CD14-positive monocyte (primary cell): ENCODE measurements at regions not wholly inside any gene's neighbourhood (a gene's known extent, or its start where the extent isn't known, plus 50 kb on each side); places are given as distances from the start of the nearest gene placed in this dataset.

Source experiments
- DNase-seq, 3 donors: peaks; one replicate each; pipeline ENCODE4 v3.0.0-alpha.2; 2011 to 2022
- H2AFZ ChIP-seq: 2 replicates; pipeline ENCODE4 v1.6.0; 2012; ENCODE audit warnings: mild to moderate bottlenecking, low read depth, low read length, inconsistent platforms; ENCODE audit not compliant: insufficient read depth, poor library complexity, severe bottlenecking
- H3K27ac ChIP-seq, 2 donors: 1 replicate in 1 of 2; 2 replicates in 1 of 2; pipeline ENCODE4 v1.5.1; 2012 to 2013; ENCODE audit warnings: low read length in 2 of 2, control low read depth in 1 of 2, inconsistent platforms in 1 of 2, low read depth in 1 of 2, mild to moderate bottlenecking in 1 of 2
- H3K27me3 ChIP-seq, 2 donors: one replicate each; pipeline versions ENCODE4 v1.6.0 to v1.6.1; 2011 to 2013; ENCODE audit warnings: low read length in 2 of 2; ENCODE audit not compliant: control insufficient read depth in 2 of 2, insufficient read depth in 2 of 2
- H3K36me3 ChIP-seq, 2 donors: replicated peaks in 1 of 2; 1 replicate in 1 of 2; 2 replicates in 1 of 2; pipeline versions ENCODE4 v1.5.1 to v1.6.1; 2012 to 2013; ENCODE audit warnings: low read length in 2 of 2, control low read depth in 1 of 2, inconsistent platforms in 1 of 2, mild to moderate bottlenecking in 1 of 2; ENCODE audit not compliant: insufficient read depth in 2 of 2, control insufficient read depth in 1 of 2
- H3K4me1 ChIP-seq, 2 donors: 1 replicate in 1 of 2; 2 replicates in 1 of 2; pipeline versions ENCODE4 v1.5.1 to v1.6.1; 2012 to 2013; ENCODE audit warnings: low read length in 2 of 2, control low read depth in 1 of 2, inconsistent platforms in 1 of 2, mild to moderate bottlenecking in 1 of 2, moderate library complexity in 1 of 2; ENCODE audit not compliant: insufficient read depth in 2 of 2, control insufficient read depth in 1 of 2
- H3K4me2 ChIP-seq: replicated peaks from 2 replicates; pipeline ENCODE3; 2012; ENCODE audit warnings: low read length, moderate library complexity, mild to moderate bottlenecking; ENCODE audit not compliant: poor library complexity, severe bottlenecking; ENCODE audit errors: extremely low read depth
- H3K4me3 ChIP-seq, 3 experiments: fragments of 200-600 bp in 1 of 3; sonication (generic) in 1 of 3; replicated peaks in 1 of 3; 1 replicate in 2 of 3; 2 replicates in 1 of 3; pipeline ENCODE4 v1.5.1; 2011 to 2013; ENCODE audit warnings: low read length in 3 of 3, mild to moderate bottlenecking in 3 of 3, control low read depth in 2 of 3, low read depth in 2 of 3, inconsistent platforms in 1 of 3, moderate library complexity in 1 of 3
- H3K79me2 ChIP-seq: 2 replicates; pipeline ENCODE4 v1.6.0; 2012; ENCODE audit warnings: mild to moderate bottlenecking, control low read depth, inconsistent platforms, low read length, moderate library complexity; ENCODE audit not compliant: insufficient read depth
- H3K9ac ChIP-seq: 2 replicates; pipeline ENCODE4 v1.6.0; 2017; ENCODE audit warnings: low read length, mild to moderate bottlenecking; ENCODE audit not compliant: insufficient read depth, poor library complexity, severe bottlenecking
- H3K9me3 ChIP-seq, 2 donors: replicated peaks in 1 of 2; 1 replicate in 1 of 2; 2 replicates in 1 of 2; pipeline versions ENCODE4 v1.5.1 to v1.6.1; 2012 to 2013; ENCODE audit warnings: low read length in 2 of 2, control low read depth in 1 of 2; ENCODE audit not compliant: control insufficient read depth in 1 of 2, insufficient read depth in 1 of 2
- H4K20me1 ChIP-seq: 2 replicates; pipeline ENCODE4 v1.6.0; 2012; ENCODE audit warnings: mild to moderate bottlenecking, low read length, control low read depth, moderate library complexity; ENCODE audit not compliant: insufficient read depth
- H3K27ac Mint-ChIP-seq, 7 donors: one replicate each; pipeline ENCODE4 v1.8.0; 2020; ENCODE audit warnings: mild to moderate bottlenecking in 7 of 7, mixed read lengths in 7 of 7, moderate library complexity in 6 of 7, inconsistent platforms in 2 of 7
- H3K27me3 Mint-ChIP-seq, 3 donors: one replicate each; pipeline ENCODE4 v1.8.0; 2021 to 2022; ENCODE audit warnings: low read depth in 3 of 3, mild to moderate bottlenecking in 3 of 3, mixed read lengths in 3 of 3, moderate library complexity in 3 of 3, inconsistent platforms in 1 of 3
- H3K36me3 Mint-ChIP-seq, 2 donors: one replicate each; pipeline ENCODE4 v1.8.0; 2020; ENCODE audit warnings: mixed read lengths in 2 of 2, inconsistent platforms in 1 of 2, mild to moderate bottlenecking in 1 of 2
- H3K4me1 Mint-ChIP-seq: one replicate; pipeline ENCODE4 v1.8.0; 2020; ENCODE audit warnings: mild to moderate bottlenecking, mixed read lengths
- H3K4me3 Mint-ChIP-seq, 2 donors: one replicate each; pipeline ENCODE4 v1.8.0; 2020; ENCODE audit warnings: mild to moderate bottlenecking in 2 of 2, mixed read lengths in 2 of 2, moderate library complexity in 1 of 2
- H3K9me3 Mint-ChIP-seq, 7 donors: one replicate each; pipeline ENCODE4 v1.8.0; 2020 to 2022; ENCODE audit warnings: mixed read lengths in 7 of 7, mild to moderate bottlenecking in 6 of 7, moderate library complexity in 6 of 7, inconsistent platforms in 2 of 7
- CTCF ChIP-seq: fragments of 200-600 bp; IDR thresholded peaks from one replicate; pipeline ENCODE4 v1.8.0; 2022; ENCODE audit warnings: antibody characterized with exemption, mild to moderate bottlenecking
- WGBS: methylation state at CpG from one replicate; pipeline ENCODE4 v1.1.5; 2013; ENCODE audit warnings: missing lambda C conversion rate; ENCODE audit not compliant: insufficient coverage; 5-methylcytosine and 5-hydroxymethylcytosine counted together
- intact Hi-C, 2 donors: fragments of 100-400 bp; cut with micrococcal nuclease; formaldehyde crosslinking; loops; one replicate each; pipeline versions ENCODE4 v1.15.0 to v1.15.1; 2023

GRCh38 chrX:138938003-138938402, 226.5 kb upstream of the FGF13 start:
- no peaks in the 10 kb centered on the region for H3K9me3 Mint-ChIP-seq
- H3K4me3 ChIP-seq: no peak overlapping the region
- no peak overlapping the region for H3K4me3 Mint-ChIP-seq
- H3K9ac ChIP-seq: no peak overlapping the region
- H3K36me3 ChIP-seq: no peaks in the 10 kb centered on the region
- DNase-seq: no peak
- WGBS: no CpG with 5 or more reads among the region's 1 CpG
- H3K27me3 ChIP-seq: no peaks in the 10 kb centered on the region
- H4K20me1 ChIP-seq: no peaks in the 10 kb centered on the region
- H3K36me3 Mint-ChIP-seq: no peaks in the 10 kb centered on the region
- H3K27ac Mint-ChIP-seq: peak overlapping the region in 1 of 7 donors; percentile 44
- no peaks in the 10 kb centered on the region for H3K79me2 ChIP-seq
- TF ChIP-seq CTCF: no peak
- H3K9me3 ChIP-seq: no peaks in the 10 kb centered on the region
- H3K4me1 ChIP-seq: no peaks in the 10 kb centered on the region
- no peak overlapping the region for H3K27ac ChIP-seq
- no peaks in the 10 kb centered on the region for H3K4me1 Mint-ChIP-seq
- H3K4me2 ChIP-seq: no peak overlapping the region
- intact Hi-C loops: no loop called here
- no peak overlapping the region for H2AFZ ChIP-seq
- H3K27me3 Mint-ChIP-seq: peaks cover 0 to 1% (median 0%) of the 10 kb centered on the region in 3 donors

GRCh38 chrX:138931212-138931611, 219.7 kb upstream of the FGF13 start:
- Mint-ChIP-seq H3K27me3 (no peaks in the 10 kb centered on the region), H3K27ac (no peak overlapping the region), H3K36me3 (no peaks in the 10 kb centered on the region), H3K4me1 (peaks cover 13% of the 10 kb centered on the region), H3K4me3 (no peak overlapping the region), H3K9me3 (peaks cover 0 to 5% (median 0%) of the 10 kb centered on the region in 7 donors)
- H3K9ac ChIP-seq: no peak overlapping the region
- H3K4me1 ChIP-seq: peaks cover 5 to 6% of the 10 kb centered on the region in 2 donors
- no peaks in the 10 kb centered on the region for H4K20me1 ChIP-seq
- no peak overlapping the region for H2AFZ ChIP-seq
- no peak overlapping the region for H3K4me2 ChIP-seq
- no peaks in the 10 kb centered on the region for H3K9me3 ChIP-seq
- no peaks in the 10 kb centered on the region for H3K36me3 ChIP-seq
- TF ChIP-seq CTCF: no peak
- no peaks in the 10 kb centered on the region for H3K27me3 ChIP-seq
- WGBS: no CpG with 5 or more reads among the region's 2 CpGs
- intact Hi-C loops: no loop called here
- no peaks in the 10 kb centered on the region for H3K79me2 ChIP-seq
- no peak for DNase-seq
- no peak overlapping the region for H3K27ac ChIP-seq
- H3K4me3 ChIP-seq: no peak overlapping the region
